AG04449 (cell line): ENCODE measurements at regions not wholly inside any gene's neighbourhood (a gene's known extent, or its start where the extent isn't known, plus 50 kb on each side); places are given as distances from the start of the nearest gene placed in this dataset.
A peak's percentile ranks its signal among the peaks of the same experiment; 100 is the strongest.
"Not testable (repeated sequence)": the region's sequence is repeated elsewhere in the genome, so short reads cannot be mapped to it uniquely, and the experiment has no call there.

ENCODE experiments used
- CTCF ChIA-PET: fragments of 350-600 bp; formaldehyde crosslinking; extraction: SDS; loops from one replicate; lab custom pipeline; 2021; ENCODE audit warnings: antibody characterized with exemption; lab: Yijun Ruan, JAX
- POLR2A ChIA-PET: fragments of 400-600, 350-600 bp; formaldehyde crosslinking; extraction: SDS; loops from one replicate; lab custom pipeline; 2020; ENCODE audit warnings: antibody characterized with exemption, inconsistent platforms; lab: Yijun Ruan, JAX
- DNase-seq: peaks from one replicate; pipeline ENCODE4 v3.0.0-alpha.2; 2010; ENCODE audit warnings: low read depth, low spot score
- H3K4me3 ChIP-seq: 2 replicates; pipeline ENCODE4 v1.5.1; 2011; ENCODE audit warnings: low read depth, mild to moderate bottlenecking, control low read depth, low read length
- CTCF ChIP-seq: IDR thresholded peaks from one replicate; pipeline ENCODE4 v1.5.1; 2011; ENCODE audit warnings: mild to moderate bottlenecking, moderate library complexity, low read length, control low read depth, inconsistent platforms; ENCODE audit not compliant: insufficient read depth; ENCODE audit errors: missing control alignments

DNA sequence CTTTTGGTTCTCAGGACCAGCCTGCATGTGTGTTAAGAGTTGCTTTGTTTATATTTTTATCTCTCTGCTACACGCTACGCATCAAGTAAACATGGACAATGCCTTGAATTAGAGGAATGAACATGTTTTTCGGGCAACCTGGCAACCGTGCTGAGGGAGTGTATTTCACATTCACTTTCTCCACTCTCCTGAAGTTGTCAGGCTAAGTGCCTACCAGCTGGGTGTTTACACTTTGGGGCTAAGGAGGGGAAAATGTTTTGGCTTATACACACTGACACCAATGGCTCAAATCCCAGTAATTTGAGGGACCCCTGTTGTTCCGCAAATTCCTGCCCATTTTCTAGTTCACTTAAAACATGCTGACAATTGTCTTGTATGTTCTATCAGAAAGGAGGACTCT, 141.5 kb upstream of the PDE7B start:
- no peak overlapping the region for H3K4me3 ChIP-seq
- no peak for DNase-seq
- ChIA-PET CTCF (no interaction called here), POLR2A (no interaction called here)
- TF ChIP-seq CTCF: no peak

DNA sequence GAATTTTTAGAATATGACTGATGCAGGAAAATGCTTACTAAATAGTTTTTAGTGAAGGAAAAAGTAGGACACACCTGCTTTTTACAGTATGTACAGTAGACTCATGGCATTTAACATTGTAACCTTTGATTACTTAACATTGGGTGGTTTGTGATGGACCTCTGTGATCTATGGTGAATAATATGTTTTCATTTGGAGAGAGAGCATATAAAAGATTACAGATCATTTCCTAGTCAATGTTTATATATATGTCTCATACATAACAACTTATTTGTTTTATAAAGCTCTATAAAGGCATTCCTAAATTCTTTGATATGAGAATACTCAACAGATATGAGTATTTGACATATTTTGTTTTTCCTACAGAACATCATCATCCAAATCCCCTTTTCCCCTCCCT, 129.3 kb upstream of the PDE7B start:
- no peak for TF ChIP-seq CTCF
- POLR2A ChIA-PET: no interaction called here
- DNase-seq: no peak
- H3K4me3 ChIP-seq: no peak overlapping the region
- CTCF ChIA-PET: interaction anchor here (1.2 to 1.5 kb wide), 3 partner anchors 10 to 1070 kb away, joined by 3 read pairs; partner anchors contain the start of gene MAP3K5

DNA sequence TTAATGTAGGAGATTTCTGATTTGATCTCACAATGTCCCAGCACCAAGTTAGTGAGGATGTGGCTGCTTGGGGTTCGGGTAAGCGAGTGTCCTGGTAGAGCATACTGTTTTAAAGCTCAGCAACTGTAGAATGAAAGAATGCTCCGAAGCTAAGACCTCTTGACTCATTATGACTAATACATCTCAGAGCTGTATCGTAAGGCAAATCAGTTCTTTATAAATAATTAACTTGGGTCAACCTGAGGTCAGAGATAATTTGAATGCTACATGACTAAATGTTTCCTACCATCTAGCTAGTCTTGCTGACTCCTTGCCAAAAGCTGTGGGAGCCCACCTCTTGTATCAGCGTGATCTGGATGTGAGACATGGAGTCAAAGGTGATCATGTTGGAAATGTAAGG, 128.8 kb upstream of the PDE7B start:
- DNase-seq: peak; percentile 71
- ChIA-PET POLR2A (no interaction called here), CTCF (interaction anchor here (1.2 to 1.5 kb wide), 3 partner anchors 11 to 1070 kb away, joined by 3 read pairs; partner anchors contain the start of gene MAP3K5)
- no peak for TF ChIP-seq CTCF
- H3K4me3 ChIP-seq: no peak overlapping the region

GRCh38 chr6:135728589-135728988, 122.9 kb upstream of the PDE7B start:
- no peak for DNase-seq
- POLR2A ChIA-PET: no interaction called here
- no peak for TF ChIP-seq CTCF
- H3K4me3 ChIP-seq: no peak overlapping the region
- CTCF ChIA-PET: no interaction called here

GRCh38 chr6:135731116-135731515, 120.4 kb upstream of the PDE7B start:
- H3K4me3 ChIP-seq: no peak overlapping the region
- CTCF ChIA-PET: no interaction called here
- TF ChIP-seq CTCF: no peak
- DNase-seq: no peak
- POLR2A ChIA-PET: no interaction called here

- H3K4me3 ChIP-seq, CTCF ChIA-PET, DNase-seq, POLR2A ChIA-PET: not testable (repeated sequence)
These were observed 115.2 kb upstream of the PDE7B start for GRCh38 chr6:135736351-135736750.

- no peak for DNase-seq
- CTCF ChIA-PET: no interaction called here
- POLR2A ChIA-PET: no interaction called here
- H3K4me3 ChIP-seq: no peak overlapping the region
- no peak for TF ChIP-seq CTCF
These were observed 112.9 kb upstream of the PDE7B start for GRCh38 chr6:135738636-135739035.
